ENCODE measurements at regions not wholly inside any gene's neighbourhood (a gene's known extent, or its start where the extent isn't known, plus 50 kb on each side); places are given as distances from the start of the nearest gene placed in this dataset.

GRCh38 chr2:217666338-217666737 is 336.5 kb downstream of the TNS1 start:
- 80 to 94% methylated on average over 2 of the region's 2 CpGs for WGBS, 2 donors
- no peak for TF ChIP-seq CTCF (IDR thresholded peaks at IDR 0.05; ENCODE audit: control extremely low read depth, extremely low read depth)
- no peaks in the 10 kb centered on the region for H3K36me3 ChIP-seq (ENCODE audit: control insufficient read depth in 4 of 4, insufficient read depth in 4 of 4, low read length in 4 of 4)
- no peak for ATAC-seq (ENCODE audit: insufficient read depth, low FRiP score)
- H3K27me3 ChIP-seq (ENCODE audit: control insufficient read depth in 3 of 3, insufficient read depth in 3 of 3, low read length in 2 of 3): no peaks in the 10 kb centered on the region
- no peak overlapping the region for H3K9ac ChIP-seq (ENCODE audit: insufficient read depth in 1 of 2, low read length in 2 of 2)
- no peak for DNase-seq
- H3K4me1 ChIP-seq (ENCODE audit: control insufficient read depth in 5 of 5, insufficient read depth in 5 of 5, low read length in 5 of 5): peaks cover 0 to 33% (median 8%) of the 10 kb centered on the region in 5 donors
- no peak overlapping the region for H3K4me3 ChIP-seq
- no peaks in the 10 kb centered on the region for H3K9me3 ChIP-seq (ENCODE audit: control insufficient read depth in 4 of 4, insufficient read depth in 3 of 4, low read length in 3 of 4)
- H3K27ac ChIP-seq (ENCODE audit: low read depth in 1 of 2, low read length in 1 of 2): no peak overlapping the region

GRCh38 chr2:217664761-217665160 is 338.0 kb downstream of the TNS1 start:
- no peak for TF ChIP-seq CTCF (IDR thresholded peaks at IDR 0.05; ENCODE audit: control extremely low read depth, extremely low read depth)
- no peaks in the 10 kb centered on the region for H3K36me3 ChIP-seq (ENCODE audit: control insufficient read depth in 4 of 4, insufficient read depth in 4 of 4, low read length in 4 of 4)
- peaks cover 0 to 33% (median 8%) of the 10 kb centered on the region in 5 donors for H3K4me1 ChIP-seq (ENCODE audit: control insufficient read depth in 5 of 5, insufficient read depth in 5 of 5, low read length in 5 of 5)
- no peak overlapping the region for H3K4me3 ChIP-seq
- ATAC-seq (ENCODE audit: insufficient read depth, low FRiP score) (no peak), DNase-seq (peak in 1 of 3 donors; percentile 34)
- no peak overlapping the region for H3K27ac ChIP-seq (ENCODE audit: low read depth in 1 of 2, low read length in 1 of 2)
- no peaks in the 10 kb centered on the region for H3K27me3 ChIP-seq (ENCODE audit: control insufficient read depth in 3 of 3, insufficient read depth in 3 of 3, low read length in 2 of 3)
- H3K9ac ChIP-seq (ENCODE audit: insufficient read depth in 1 of 2, low read length in 2 of 2): no peak overlapping the region
- WGBS, 2 donors: 70 to 74% methylated on average over 2 of the region's 2 CpGs
- H3K9me3 ChIP-seq (ENCODE audit: control insufficient read depth in 4 of 4, insufficient read depth in 3 of 4, low read length in 3 of 4): no peaks in the 10 kb centered on the region

GRCh38 chr2:217662984-217663602 is 339.7 kb downstream of the TNS1 start:
- Histone ChIP-seq H3K36me3 (ENCODE audit: control insufficient read depth in 4 of 4, insufficient read depth in 4 of 4, low read length in 4 of 4) (no peaks in the 10 kb centered on the region), H3K27me3 (ENCODE audit: control insufficient read depth in 3 of 3, insufficient read depth in 3 of 3, low read length in 2 of 3) (no peaks in the 10 kb centered on the region), H3K9me3 (ENCODE audit: control insufficient read depth in 4 of 4, insufficient read depth in 3 of 4, low read length in 3 of 4) (no peaks in the 10 kb centered on the region), H3K27ac (ENCODE audit: low read depth in 1 of 2, low read length in 1 of 2) (no peak overlapping the region), H3K9ac (ENCODE audit: insufficient read depth in 1 of 2, low read length in 2 of 2) (no peak overlapping the region), H3K4me1 (ENCODE audit: control insufficient read depth in 5 of 5, insufficient read depth in 5 of 5, low read length in 5 of 5) (peaks cover 0 to 29% (median 4%) of the 10 kb centered on the region in 5 donors), H3K4me3 (no peak overlapping the region)
- no peak for ATAC-seq (ENCODE audit: insufficient read depth, low FRiP score)
- no peak for DNase-seq
- TF ChIP-seq CTCF (IDR thresholded peaks at IDR 0.05; ENCODE audit: control extremely low read depth, extremely low read depth): no peak
- WGBS, 2 donors: 88% methylated on average over 3 of the region's 3 CpGs

- no peak for DNase-seq
- no peak for TF ChIP-seq CTCF (IDR thresholded peaks at IDR 0.05; ENCODE audit: control extremely low read depth, extremely low read depth)
- Histone ChIP-seq H3K36me3 (ENCODE audit: control insufficient read depth in 4 of 4, insufficient read depth in 4 of 4, low read length in 4 of 4) (no peaks in the 10 kb centered on the region), H3K9ac (ENCODE audit: insufficient read depth in 1 of 2, low read length in 2 of 2) (no peak overlapping the region), H3K4me3 (no peak overlapping the region), H3K4me1 (ENCODE audit: control insufficient read depth in 5 of 5, insufficient read depth in 5 of 5, low read length in 5 of 5) (peaks cover 0 to 14% (median 0%) of the 10 kb centered on the region in 5 donors), H3K27me3 (ENCODE audit: control insufficient read depth in 3 of 3, insufficient read depth in 3 of 3, low read length in 2 of 3) (no peaks in the 10 kb centered on the region), H3K9me3 (ENCODE audit: control insufficient read depth in 4 of 4, insufficient read depth in 3 of 4, low read length in 3 of 4) (no peaks in the 10 kb centered on the region), H3K27ac (ENCODE audit: low read depth in 1 of 2, low read length in 1 of 2) (no peak overlapping the region)
- no peak for ATAC-seq (ENCODE audit: insufficient read depth, low FRiP score)
These were observed 341.4 kb downstream of the TNS1 start for GRCh38 chr2:217661378-217661777.
